Activated CD8-positive, alpha-beta T cell treated with anti-CD3 and anti-CD28 coated beads for 36 hours (primary cell): ENCODE measurements at regions not wholly inside any gene's neighbourhood (a gene's known extent, or its start where the extent isn't known, plus 50 kb on each side); places are given as distances from the start of the nearest gene placed in this dataset.
A peak's percentile ranks its signal among the peaks of the same experiment; 100 is the strongest.

Source experiments
- ATAC-seq: fragments of 200-7000 bp; cut with Tn5 transposase; one replicate; pipeline ENCODE4 v1.10.0; 2021; ENCODE audit warnings: mild to moderate bottlenecking, moderate library complexity
- CTCF ChIA-PET: fragments of 350-600 bp; sonication (Branson Sonifier 250); formaldehyde crosslinking; loops from one replicate; lab custom pipeline; 2021; ENCODE audit warnings: antibody characterized with exemption; lab: Charles Lee
- POLR2A ChIA-PET: fragments of 350-600 bp; sonication (Branson Sonifier 250); formaldehyde crosslinking; loops from one replicate; lab custom pipeline; 2021; ENCODE audit warnings: antibody characterized with exemption; lab: Charles Lee
- DNase-seq: peaks from one replicate; pipeline ENCODE4 v3.0.0-alpha.2; 2020
- H3K27ac Mint-ChIP-seq: one replicate; pipeline ENCODE4 v1.8.0; 2021; ENCODE audit warnings: mild to moderate bottlenecking, mixed read lengths
- H3K27me3 Mint-ChIP-seq: one replicate; pipeline ENCODE4 v1.8.0; 2021; ENCODE audit warnings: mixed read lengths
- H3K36me3 Mint-ChIP-seq: one replicate; pipeline ENCODE4 v1.8.0; 2021; ENCODE audit warnings: low read depth, mixed read lengths
- H3K4me1 Mint-ChIP-seq: one replicate; pipeline ENCODE4 v1.8.0; 2021; ENCODE audit warnings: low read depth, mixed read lengths
- H3K4me3 Mint-ChIP-seq: one replicate; pipeline ENCODE4 v1.8.0; 2021; ENCODE audit warnings: mild to moderate bottlenecking, moderate library complexity, mixed read lengths
- H3K9me3 Mint-ChIP-seq: one replicate; pipeline ENCODE4 v1.8.0; 2021; ENCODE audit warnings: mixed read lengths
- CTCF ChIP-seq: fragments of 200-600 bp; IDR thresholded peaks from one replicate; pipeline ENCODE4 v1.8.0; 2022; ENCODE audit warnings: antibody characterized with exemption, mild to moderate bottlenecking
- intact Hi-C: fragments of 100-400 bp; cut with micrococcal nuclease; formaldehyde crosslinking; loops from one replicate; pipeline ENCODE4 v1.10.0; 2022

- Mint-ChIP-seq H3K4me3 (no peak overlapping the region), H3K9me3 (peaks cover 2% of the 10 kb centered on the region), H3K27ac (no peak overlapping the region), H3K27me3 (no peaks in the 10 kb centered on the region), H3K36me3 (no peaks in the 10 kb centered on the region), H3K4me1 (no peaks in the 10 kb centered on the region)
- CTCF ChIA-PET: interaction anchor here (0.9 kb wide), 1 partner anchor 19 kb away, joined by 3 read pairs; no protein-coding TSS in a partner anchor
- TF ChIP-seq CTCF: peak; percentile 70
- intact Hi-C loops: no loop called here
- POLR2A ChIA-PET: no interaction called here
- ATAC-seq (no peak), DNase-seq (no peak)
Observed at GRCh38 chr4:64781737-64782326, 372.6 kb upstream of the TECRL start.

GRCh38 chr4:64780664-64781063 lies 371.4 kb upstream of the TECRL start:
- Mint-ChIP-seq H3K27me3 (no peaks in the 10 kb centered on the region), H3K4me1 (no peaks in the 10 kb centered on the region), H3K4me3 (no peak overlapping the region), H3K36me3 (no peaks in the 10 kb centered on the region), H3K9me3 (peaks cover 2% of the 10 kb centered on the region), H3K27ac (no peak overlapping the region)
- intact Hi-C loops: no loop called here
- DNase-seq: no peak
- TF ChIP-seq CTCF: no peak
- ChIA-PET POLR2A (no interaction called here), CTCF (no interaction called here)
- ATAC-seq: no peak

- no peak for TF ChIP-seq CTCF
- intact Hi-C loops: no loop called here
- DNase-seq (no peak), ATAC-seq (no peak)
- Mint-ChIP-seq H3K27ac (no peak overlapping the region), H3K4me3 (no peak overlapping the region), H3K36me3 (no peaks in the 10 kb centered on the region), H3K9me3 (peaks cover 2% of the 10 kb centered on the region), H3K4me1 (no peaks in the 10 kb centered on the region), H3K27me3 (no peaks in the 10 kb centered on the region)
- ChIA-PET CTCF (no interaction called here), POLR2A (no interaction called here)
Observed at GRCh38 chr4:64777286-64777685, 368.0 kb upstream of the TECRL start.

GRCh38 chr4:64776820-64777219 lies 367.6 kb upstream of the TECRL start:
- no peak overlapping the region for H3K27ac Mint-ChIP-seq
- TF ChIP-seq CTCF: no peak
- H3K4me1 Mint-ChIP-seq: no peaks in the 10 kb centered on the region
- POLR2A ChIA-PET: no interaction called here
- no peaks in the 10 kb centered on the region for H3K27me3 Mint-ChIP-seq
- H3K9me3 Mint-ChIP-seq: peaks cover 2% of the 10 kb centered on the region
- CTCF ChIA-PET: no interaction called here
- H3K4me3 Mint-ChIP-seq: no peak overlapping the region
- no peaks in the 10 kb centered on the region for H3K36me3 Mint-ChIP-seq
- DNase-seq (no peak), ATAC-seq (no peak)
- intact Hi-C loops: no loop called here

GRCh38 chr4:64774626-64775025 lies 365.4 kb upstream of the TECRL start:
- no peak overlapping the region for H3K27ac Mint-ChIP-seq
- ATAC-seq: no peak
- intact Hi-C loops: no loop called here

More at GRCh38 chr4:64774626-64775025, 365.4 kb upstream of the TECRL start:
- no peak for TF ChIP-seq CTCF
- CTCF ChIA-PET: no interaction called here
- Mint-ChIP-seq H3K9me3 (peaks cover 2% of the 10 kb centered on the region), H3K27me3 (no peaks in the 10 kb centered on the region), H3K4me3 (no peak overlapping the region), H3K4me1 (no peaks in the 10 kb centered on the region), H3K36me3 (no peaks in the 10 kb centered on the region)
- DNase-seq: no peak
- POLR2A ChIA-PET: no interaction called here
